NCI-H748 treated with DMSO at 0.1 percent for 48 hours (cell line): ENCODE measurements at regions not wholly inside any gene's neighbourhood (a gene's known extent, or its start where the extent isn't known, plus 50 kb on each side); places are given as distances from the start of the nearest gene placed in this dataset.
"Not testable (repeated sequence)": the region's sequence is repeated elsewhere in the genome, so short reads cannot be mapped to it uniquely, and the experiment has no call there.

Experiments
- DNase-seq: peaks from one replicate; lab custom pipeline; 2025; lab: John Stamatoyannopoulos, UW

DNA sequence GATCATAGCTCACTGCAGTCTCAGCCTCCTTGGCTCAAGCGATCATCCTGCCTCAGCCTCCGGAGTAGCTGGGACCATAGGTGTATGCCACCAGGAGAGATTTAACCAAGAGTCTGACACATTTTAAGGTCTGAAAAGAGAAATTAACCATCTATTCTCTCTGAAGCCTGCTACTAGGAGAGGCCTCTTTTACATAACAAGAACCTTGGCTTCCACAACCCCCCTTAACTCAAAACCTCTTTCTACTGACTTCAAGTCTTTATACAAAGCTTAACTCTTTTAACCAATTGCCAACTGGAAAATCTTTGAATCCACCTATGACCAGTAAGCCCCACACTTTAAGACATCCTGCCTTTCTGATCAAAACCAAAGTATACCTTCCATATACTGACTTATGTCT, 279.9 kb upstream of the CELF4 start:
- no peak for DNase-seq

- no peak for DNase-seq
Observed at GRCh38 chr18:37844209-37844970, 278.8 kb upstream of the CELF4 start.

GRCh38 chr18:37838083-37838482, 272.5 kb upstream of the CELF4 start:
- DNase-seq, result no peak

DNA sequence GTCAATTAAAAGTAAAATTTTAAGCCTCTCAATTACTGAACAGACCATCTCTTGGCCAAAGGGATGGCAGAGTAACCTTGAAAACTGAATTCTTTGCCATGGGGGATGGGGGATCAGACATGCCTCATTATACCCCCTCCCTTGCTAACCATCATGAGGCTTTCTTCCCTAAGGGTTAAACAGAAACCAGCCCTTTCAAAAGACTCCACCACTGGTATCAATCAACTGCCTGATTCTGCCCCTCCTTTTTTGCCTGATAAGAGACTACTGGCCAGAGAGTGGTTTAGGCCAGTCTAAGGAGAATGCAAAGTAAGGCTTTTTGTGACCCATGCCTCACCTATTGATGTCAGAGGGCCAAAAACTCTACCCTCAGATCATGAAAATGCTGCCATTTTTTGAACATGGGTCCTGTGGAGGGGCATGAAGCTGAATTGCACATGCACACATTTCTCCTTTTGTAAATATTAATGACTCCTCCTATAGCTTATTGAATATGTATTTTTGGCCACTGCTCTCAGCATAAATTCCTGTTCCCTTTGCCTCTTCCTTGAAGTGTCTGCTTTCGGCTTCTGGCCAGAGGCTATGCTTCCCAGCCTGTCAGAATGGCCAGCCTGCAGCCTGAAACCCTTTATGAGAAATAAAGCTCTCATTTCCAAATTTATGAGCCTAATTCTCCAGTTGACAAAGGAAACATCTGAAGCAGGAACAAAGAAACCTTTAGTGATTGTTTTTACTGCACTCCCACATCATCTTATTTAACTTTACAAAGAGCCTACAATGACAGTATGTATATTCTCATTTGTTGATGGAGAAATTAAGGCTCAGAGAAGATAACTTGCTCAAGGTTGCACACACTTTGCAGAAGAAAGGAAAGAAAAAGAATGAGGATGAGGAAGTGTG, 270.7 kb upstream of the CELF4 start:
- no peak for DNase-seq

GRCh38 chr18:37832010-37832695, 266.6 kb upstream of the CELF4 start:
- DNase-seq, result not testable (repeated sequence)

- no peak for DNase-seq
Observed at GRCh38 chr18:37812961-37813360, 247.4 kb upstream of the CELF4 start.

DNA sequence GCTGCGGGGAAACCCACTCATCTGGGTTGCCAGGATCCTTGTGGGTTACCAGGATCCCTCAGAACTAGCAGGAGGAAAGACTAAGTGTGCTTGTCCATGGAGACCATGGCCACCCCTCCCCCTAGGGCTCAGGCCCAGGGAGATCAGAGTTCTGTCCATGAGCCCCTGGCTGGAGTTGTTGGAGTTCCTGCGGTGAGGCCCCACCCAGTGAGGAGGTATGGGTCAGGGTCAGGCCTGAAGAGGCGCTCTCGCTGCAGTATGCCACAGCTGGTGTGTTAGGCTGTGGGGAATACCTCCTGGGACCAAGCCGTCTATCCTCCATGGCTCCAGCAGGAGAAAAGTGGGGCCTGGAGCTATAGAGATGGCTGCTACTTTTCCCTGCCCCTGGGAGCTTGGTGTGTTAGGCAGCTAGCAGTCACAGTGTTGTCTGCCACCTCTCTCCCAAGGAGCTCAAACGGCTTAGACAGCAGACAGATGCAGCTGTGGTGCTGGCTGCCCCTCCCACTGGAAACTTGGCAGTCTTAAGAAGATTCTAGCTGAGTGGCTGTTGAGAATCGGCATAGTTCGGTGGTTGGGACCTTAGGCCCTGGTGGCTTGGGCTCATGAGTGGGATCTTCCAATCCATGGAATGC, 240.3 kb upstream of the CELF4 start:
- DNase-seq, result no peak

DNA sequence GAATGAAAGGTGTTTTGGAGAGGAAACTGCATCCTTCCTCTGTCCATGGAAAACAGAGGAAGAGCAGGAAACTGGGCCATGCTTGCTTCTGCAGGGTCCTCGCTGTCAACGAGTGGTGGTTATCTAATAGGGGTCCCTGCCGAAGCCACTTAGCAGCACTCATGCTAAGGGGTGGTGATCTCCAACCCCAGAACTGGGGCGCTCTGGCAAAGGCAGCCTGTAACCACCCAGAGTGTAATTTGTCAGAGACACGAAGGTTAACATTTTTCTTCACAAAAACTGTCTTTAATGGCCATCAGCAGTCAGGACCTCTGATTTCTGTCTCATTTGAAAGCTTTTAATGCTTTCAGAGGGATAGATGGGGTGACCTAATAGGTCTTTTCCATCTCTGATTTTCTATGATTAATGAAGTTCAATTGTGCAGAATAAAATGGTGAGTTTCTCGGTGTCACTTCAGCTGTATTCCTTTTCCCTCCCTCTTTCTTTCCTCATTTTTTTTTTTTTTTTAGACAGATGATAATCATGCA, 231.3 kb upstream of the CELF4 start:
- DNase-seq, result no peak

GRCh38 chr18:37787452-37787851, 221.9 kb upstream of the CELF4 start:
- DNase-seq, result no peak

DNA sequence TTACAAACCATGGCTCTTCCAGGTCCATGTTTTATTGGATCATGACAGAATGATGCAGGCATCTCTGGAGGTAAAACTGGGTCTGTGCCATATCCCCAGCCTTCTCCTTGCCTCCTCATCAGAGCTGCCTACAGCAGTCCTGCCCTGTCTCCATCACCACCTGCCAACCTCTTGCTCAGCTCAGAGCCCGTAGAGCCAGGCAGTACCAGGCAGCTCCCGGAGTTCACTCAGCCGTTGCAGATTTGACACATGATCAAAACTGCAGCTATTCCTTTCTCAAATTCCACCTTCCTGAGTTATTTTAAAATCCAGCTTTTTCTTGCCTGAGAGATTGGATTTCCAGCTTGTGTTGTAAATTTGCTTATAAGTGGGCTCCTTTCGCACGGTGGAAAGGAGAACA, 218.2 kb upstream of the CELF4 start:
- DNase-seq, result no peak

- DNase-seq, result no peak
Observed at GRCh38 chr18:37779220-37779619, 213.6 kb upstream of the CELF4 start.

DNA sequence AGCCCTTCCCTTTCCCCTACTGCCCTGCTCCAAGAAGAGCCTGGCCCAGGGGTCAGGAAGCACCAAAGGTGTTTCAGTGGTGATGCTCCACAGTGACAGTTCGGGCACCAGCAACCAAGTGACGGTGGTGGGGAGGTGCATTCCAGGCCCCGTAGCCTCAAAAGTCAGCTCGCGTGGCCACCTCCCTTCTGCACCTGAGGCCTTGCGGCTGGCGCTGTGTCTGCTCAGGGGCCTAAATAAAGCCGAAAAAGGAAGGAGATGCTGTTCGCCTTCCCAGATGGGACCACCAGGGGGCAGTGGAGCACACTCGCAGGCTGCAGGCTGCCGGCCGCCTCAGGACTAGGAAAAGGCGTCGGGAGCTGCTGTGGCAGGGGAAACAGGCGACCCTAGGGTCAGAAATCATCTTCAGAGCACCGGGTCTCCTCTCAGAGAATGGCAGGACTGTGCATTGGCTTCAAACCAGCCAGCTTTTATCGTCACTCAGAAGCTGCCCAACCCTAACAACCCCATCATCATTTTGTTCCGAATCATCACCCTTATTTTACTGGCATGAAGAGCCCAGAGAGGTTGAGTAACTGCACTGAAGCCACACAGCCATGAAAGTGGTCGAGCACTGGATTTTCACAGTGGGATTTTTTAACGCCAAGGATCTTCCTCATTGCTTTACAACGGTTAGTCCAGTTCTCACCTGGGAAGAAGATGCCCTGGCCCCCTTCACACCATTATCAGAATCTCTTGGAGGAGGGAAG, 213.0 kb upstream of the CELF4 start:
- DNase-seq, result peak; percentile 81

DNA sequence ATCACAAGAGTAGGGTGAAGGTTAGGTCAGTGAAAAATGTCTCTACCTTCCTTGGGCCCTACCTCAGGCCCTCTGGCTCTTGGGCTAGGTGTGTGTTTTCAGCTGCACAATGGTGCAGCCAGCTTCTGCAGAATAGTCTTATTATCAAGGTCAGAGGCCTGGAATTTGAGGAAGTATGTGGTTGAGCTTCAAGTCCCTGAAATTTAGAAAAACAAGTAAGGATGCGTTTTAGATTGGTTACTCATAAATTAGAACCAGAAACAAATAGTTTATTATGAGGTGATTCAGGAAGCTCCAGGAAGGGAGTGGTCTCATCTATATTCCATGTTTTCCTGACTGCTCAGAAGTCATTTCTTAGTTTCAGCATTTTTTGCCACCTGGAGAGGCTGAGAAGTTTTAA, 204.2 kb upstream of the CELF4 start:
- DNase-seq, result no peak

GRCh38 chr18:37764541-37765288, 199.1 kb upstream of the CELF4 start:
- no peak for DNase-seq

GRCh38 chr18:37762076-37762621, 196.6 kb upstream of the CELF4 start:
- DNase-seq, result no peak

DNA sequence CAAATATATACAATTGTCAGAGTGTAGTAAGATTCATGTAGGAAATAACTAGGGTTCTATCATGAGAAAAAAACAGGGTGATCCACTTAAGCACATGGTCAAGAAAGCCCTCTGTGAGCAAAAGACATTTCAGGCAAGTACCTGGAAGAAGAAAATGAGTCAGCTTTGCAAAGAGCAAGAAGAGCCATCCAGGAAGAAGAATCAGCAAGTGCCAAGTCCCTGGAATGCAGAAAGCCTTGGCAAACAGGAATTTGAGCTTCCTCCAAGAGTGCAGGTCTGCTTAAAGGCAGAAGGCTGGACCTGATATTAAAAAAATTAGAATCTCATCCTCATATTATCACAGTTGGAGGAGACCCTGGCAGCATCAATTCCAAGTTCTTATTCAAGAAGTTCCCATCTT, 188.5 kb upstream of the CELF4 start:
- no peak for DNase-seq

GRCh38 chr18:37742436-37742835, 176.8 kb upstream of the CELF4 start:
- no peak for DNase-seq

DNA sequence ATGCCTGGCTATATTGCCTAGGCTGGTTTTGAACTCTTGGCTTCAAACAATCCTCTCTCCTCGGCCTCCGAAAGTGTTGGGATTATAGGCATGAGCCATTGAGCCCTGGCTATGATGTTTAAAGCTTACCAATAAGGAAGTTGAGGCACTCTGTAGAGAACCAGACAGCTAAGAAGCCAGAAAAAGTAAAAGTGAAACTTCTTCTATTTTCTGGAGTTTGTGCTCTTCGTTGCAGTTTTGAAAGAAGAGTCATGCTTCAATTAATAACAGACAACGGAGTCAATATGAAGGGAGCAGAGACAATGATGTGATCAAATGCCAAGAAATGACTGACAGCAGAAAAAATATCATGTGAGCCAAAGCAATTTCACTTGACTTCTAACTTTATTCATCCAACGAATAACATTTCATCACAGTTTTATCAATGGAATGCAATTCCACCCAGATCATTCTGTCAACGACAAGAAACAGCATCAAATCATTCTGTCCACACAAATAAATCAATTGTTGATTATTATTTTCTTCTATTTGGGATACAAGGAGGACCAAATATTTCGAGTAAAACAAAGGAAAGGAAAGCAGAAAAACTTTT, 175.5 kb upstream of the CELF4 start:
- no peak for DNase-seq

DNA sequence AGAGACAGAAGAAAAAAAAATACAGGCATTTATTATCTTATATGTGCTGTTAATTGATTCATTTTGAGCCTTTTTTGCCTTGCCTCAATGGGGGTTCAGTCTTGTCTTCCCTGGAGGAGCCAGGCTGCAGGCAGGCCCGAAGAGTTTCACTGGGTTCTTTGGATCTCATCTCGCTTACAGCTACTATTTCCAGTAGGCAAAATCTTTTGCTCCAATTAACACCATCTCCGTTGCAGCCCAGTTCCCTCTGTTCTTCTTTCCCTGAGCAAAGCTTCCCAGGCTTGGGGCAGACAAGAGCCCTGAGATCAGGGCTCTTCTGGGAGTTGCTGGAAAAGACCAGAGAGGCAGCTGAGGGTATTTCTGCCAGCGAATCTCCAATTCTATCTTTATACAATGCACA, 168.8 kb upstream of the CELF4 start:
- DNase-seq, result no peak

- DNase-seq, result no peak
Observed at GRCh38 chr18:37729716-37730115, 164.1 kb upstream of the CELF4 start.
